ENCODE measurements at regions not wholly inside any gene's neighbourhood (a gene's known extent, or its start where the extent isn't known, plus 50 kb on each side); places are given as distances from the start of the nearest gene placed in this dataset.

DNA sequence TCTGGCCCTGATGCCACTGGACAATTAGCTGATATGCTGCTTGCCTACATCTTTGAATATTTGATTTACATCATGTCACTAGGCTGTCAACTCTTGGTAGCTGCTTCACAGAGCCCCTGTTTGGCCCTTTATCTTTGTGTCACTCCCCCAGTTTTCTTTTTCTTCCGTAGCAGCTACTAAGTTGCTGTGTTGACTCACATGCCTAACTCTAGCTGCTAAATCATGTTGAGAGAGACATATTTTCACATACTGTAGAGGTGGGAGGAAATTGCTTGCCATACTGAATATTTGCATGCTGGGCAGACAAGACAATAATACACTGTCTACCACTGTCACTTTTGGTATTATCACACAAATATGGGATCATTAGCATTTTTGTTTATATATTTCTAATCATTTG is 147.1 kb upstream of the NOVA1 start:
- TF ChIP-seq, protein P1, sequence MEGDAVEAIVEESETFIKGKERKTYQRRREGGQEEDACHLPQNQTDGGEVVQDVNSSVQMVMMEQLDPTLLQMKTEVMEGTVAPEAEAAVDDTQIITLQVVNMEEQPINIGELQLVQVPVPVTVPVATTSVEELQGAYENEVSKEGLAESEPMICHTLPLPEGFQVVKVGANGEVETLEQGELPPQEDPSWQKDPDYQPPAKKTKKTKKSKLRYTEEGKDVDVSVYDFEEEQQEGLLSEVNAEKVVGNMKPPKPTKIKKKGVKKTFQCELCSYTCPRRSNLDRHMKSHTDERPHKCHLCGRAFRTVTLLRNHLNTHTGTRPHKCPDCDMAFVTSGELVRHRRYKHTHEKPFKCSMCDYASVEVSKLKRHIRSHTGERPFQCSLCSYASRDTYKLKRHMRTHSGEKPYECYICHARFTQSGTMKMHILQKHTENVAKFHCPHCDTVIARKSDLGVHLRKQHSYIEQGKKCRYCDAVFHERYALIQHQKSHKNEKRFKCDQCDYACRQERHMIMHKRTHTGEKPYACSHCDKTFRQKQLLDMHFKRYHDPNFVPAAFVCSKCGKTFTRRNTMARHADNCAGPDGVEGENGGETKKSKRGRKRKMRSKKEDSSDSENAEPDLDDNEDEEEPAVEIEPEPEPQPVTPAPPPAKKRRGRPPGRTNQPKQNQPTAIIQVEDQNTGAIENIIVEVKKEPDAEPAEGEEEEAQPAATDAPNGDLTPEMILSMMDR (IDR thresholded peaks at IDR 0.05) = no peak
- TF ChIP-seq POLR2A (IDR thresholded peaks at IDR 0.05) = no peak
- no peak for TF ChIP-seq POLR2AphosphoS5 (IDR thresholded peaks at IDR 0.05)
- TF ChIP-seq EP300 (IDR thresholded peaks at IDR 0.05) = no peak

Data from gastroesophageal sphincter (tissue), 3 donors.